Forelimb muscle (tissue), 1 donor: ENCODE measurements at regions not wholly inside any gene's neighbourhood (a gene's known extent, or its start where the extent isn't known, plus 50 kb on each side); places are given as distances from the start of the nearest gene placed in this dataset.
A peak's percentile ranks its signal among the peaks of the same experiment; 100 is the strongest.
"Not testable (repeated sequence)": the region's sequence is repeated elsewhere in the genome, so short reads cannot be mapped to it uniquely, and the experiment has no call there.

ENCODE experiments used
- DNase-seq: peaks from one replicate; pipeline ENCODE4 v3.0.0-alpha.2; 2013; ENCODE audit warnings: low read depth

DNA sequence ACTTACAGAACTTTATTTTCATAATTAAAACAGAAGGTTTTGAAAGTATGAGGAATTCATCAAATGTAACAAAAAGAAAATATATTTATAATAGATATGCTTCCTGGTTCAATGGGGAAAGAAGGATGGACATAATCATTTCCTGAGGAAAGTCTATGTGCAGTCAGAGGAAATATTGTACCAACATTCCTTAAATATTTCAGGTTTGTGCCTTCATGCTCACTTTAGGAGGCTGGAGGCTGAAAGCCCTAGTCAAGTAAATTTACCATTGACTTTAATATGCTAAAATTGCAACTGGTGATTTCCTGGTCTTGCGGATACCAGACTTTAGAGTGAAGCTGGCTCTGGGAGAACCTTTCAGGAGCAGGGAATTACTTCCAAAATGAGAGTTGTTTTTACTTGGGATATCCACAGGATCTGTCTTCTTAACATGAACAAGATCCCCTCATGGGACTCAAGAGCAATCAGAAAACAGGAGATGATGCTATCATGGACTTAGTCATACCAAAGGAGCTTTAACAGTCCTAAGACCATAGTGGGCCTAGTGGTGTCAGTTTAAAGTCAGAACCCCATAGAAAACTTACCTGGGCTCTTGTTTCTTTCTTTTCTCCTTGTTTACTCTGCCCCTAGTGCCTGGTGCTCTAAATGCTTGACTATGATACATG is 762.8 kb upstream of the GRAMD2B start:
- no peak for DNase-seq

DNA sequence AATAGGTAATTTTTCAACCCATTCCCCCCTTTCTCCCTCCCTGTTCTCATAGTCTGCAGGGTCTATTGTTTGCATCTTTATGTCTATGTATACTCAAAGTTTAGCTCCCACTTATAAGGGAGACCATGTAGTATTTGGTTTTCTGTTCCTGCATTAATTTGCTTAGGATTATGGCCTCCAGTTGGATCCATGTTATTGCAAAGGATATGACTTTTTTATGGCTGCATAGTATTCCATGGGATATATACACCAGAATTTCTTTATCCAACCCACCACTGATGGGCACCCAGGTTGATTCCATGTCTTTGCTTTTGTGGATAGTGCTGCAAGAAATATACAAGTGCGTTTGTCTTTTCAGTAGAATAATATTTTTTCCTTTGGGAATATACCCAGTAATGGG is 761.6 kb upstream of the GRAMD2B start:
- DNase-seq: no peak

DNA sequence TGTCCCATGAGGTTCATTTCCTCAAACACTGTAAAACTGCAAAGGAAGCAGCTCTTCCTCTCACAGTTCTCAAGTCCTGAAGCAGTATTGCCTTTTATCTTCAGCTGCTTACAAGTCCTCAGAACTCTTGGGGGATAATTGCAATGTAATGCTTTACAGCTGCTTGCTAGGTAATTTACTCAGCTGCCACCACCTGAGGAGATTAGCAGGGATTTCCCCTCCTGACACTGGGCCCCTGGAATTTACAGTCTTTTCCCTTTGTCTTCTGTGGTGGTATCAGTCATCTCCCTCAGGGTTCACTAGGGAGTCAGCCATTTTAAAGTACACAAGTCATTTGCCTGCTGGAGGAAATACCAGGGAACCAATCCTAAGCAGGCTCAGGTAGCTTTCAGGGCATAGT is 754.3 kb upstream of the GRAMD2B start:
- no peak for DNase-seq

DNA sequence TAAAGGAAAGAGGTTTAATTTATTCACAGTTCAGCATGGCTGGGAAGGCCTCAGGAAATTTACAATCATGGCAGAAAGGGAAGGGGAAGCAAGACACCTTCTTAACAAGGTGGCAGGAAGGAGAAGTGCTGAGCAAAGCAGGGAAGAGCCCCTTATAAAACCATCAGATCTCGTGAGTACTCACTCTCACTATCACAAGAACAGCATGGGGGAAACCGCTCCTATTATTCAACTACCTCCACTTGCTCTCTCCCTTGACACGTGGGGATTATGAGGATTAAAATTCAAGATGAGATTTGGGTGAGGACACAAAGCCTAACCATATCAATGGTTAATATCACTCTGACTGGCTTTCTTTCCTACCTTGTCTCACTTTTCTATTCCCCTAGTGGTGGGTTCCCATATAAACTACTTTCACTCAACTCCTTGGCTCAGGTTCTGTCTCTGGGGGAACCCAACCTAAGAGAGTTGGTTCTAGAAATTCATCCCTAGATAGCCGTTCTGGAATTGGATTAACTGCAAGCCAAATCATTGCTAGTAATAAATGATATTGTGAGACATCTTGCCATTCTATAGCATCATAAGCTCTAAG is 749.8 kb upstream of the GRAMD2B start:
- DNase-seq: no peak

DNA sequence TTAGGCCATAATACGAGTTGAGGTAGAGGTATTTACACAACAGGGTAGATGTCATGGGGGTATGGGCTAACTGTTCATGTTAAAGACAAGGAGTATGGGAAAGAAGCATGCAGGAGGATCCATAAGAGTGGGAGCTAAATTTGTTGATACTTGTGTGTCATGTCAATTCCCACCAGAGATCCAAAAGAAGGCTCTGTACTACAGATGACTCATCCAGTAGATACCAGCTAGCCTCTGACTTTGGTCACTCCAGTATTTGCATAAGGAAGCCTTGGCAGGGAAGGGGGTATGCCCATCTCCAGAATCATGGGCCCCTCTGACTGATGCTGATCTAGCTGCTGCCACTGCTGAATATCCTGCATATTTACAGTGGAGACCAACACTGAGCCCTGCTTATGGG is 743.7 kb upstream of the GRAMD2B start:
- DNase-seq: no peak

DNA sequence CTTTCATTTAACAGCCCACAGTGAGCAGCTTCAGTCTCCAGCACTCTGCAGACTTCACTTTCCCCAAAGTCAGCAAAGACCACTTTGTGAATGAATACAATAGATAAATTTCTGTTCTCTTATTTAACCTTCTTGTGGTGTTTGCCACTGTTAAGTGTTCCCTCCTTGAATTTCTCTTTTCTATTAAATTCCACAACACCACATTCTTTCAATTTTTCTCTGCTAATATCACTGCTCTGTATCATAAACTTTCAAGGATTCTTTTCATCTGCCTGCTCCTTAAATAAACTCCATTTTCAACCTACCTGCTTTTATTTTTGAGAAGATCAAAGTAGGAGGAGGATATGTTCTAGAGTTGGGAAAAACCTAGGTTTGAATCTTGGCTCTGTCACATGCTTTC is 739.5 kb upstream of the GRAMD2B start:
- DNase-seq: no peak

DNA sequence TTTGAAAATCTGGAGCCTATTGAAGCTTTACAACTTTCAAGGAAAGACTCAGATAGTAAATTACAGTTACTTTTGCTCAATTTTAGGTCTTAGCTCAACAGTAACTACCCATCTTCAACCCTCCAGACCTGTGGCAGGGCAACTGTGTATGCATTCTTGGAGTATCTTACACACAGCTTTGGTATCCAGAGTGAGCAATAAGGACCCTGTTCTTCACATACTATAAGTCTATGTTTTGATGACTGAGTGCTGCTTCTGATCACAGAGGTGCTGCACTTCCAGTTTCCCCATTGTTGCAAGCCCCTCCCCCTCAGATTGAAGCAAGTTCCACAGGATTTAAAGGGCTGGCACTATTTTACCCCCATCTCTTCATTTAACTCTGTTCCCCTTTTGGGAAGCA is 737.4 kb upstream of the GRAMD2B start:
- DNase-seq: no peak

GRCh38 chr5:125691738-125692530 is 731.3 kb upstream of the GRAMD2B start:
- not testable (repeated sequence) for DNase-seq

GRCh38 chr5:125695996-125696655 is 727.1 kb upstream of the GRAMD2B start:
- DNase-seq: peak; percentile 73

- peak; percentile 77 for DNase-seq
These were observed 726.4 kb upstream of the GRAMD2B start for GRCh38 chr5:125696762-125697161.

- DNase-seq: no peak
These were observed 724.8 kb upstream of the GRAMD2B start for GRCh38 chr5:125698420-125698819.

GRCh38 chr5:125699860-125700259 is 723.3 kb upstream of the GRAMD2B start:
- no peak for DNase-seq

GRCh38 chr5:125700380-125700861 is 722.8 kb upstream of the GRAMD2B start:
- no peak for DNase-seq

DNA sequence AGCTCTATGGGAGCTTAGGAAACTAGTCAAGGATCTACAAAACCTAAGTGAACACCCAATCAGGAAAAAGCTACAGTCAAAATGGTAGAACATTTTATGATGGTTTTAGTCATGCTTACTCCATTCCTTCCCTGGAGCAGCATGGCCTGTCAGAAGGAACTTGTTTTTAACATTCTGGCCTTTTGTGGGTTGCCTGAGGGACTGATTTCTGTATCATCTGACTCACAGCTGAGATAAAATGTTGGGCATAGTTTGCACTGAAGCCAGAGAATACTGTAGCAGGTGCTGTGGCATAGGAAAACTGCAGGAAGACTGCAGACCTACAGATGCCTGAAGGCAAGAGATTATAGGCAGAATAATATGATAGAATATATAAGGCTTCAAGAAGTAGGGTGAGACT is 719.6 kb upstream of the GRAMD2B start:
- no peak for DNase-seq

- no peak for DNase-seq
These were observed 718.3 kb upstream of the GRAMD2B start for GRCh38 chr5:125704888-125705287.

GRCh38 chr5:125708583-125708982 is 714.6 kb upstream of the GRAMD2B start:
- DNase-seq: no peak

DNA sequence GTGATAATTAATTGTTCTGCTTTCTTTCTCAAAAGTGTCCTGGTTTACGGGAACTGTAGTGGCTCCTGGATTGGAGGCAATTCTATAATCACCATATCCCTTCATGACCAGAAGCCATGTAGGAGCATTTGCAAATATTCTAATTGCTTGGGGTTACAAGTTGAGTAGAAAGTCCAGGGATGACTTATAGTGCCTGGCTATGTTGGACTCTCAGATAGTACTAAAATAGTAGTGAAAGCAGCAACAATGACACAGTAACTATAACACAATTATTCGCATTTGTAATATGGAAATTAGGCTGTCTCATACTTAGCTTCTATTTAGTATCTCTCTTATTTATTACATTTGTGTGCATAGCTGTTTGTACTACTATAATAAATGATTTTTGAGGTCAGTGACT is 712.5 kb upstream of the GRAMD2B start:
- DNase-seq: no peak

GRCh38 chr5:125712397-125712796 is 710.8 kb upstream of the GRAMD2B start:
- no peak for DNase-seq

- no peak for DNase-seq
These were observed 710.0 kb upstream of the GRAMD2B start for GRCh38 chr5:125713109-125713805.

DNA sequence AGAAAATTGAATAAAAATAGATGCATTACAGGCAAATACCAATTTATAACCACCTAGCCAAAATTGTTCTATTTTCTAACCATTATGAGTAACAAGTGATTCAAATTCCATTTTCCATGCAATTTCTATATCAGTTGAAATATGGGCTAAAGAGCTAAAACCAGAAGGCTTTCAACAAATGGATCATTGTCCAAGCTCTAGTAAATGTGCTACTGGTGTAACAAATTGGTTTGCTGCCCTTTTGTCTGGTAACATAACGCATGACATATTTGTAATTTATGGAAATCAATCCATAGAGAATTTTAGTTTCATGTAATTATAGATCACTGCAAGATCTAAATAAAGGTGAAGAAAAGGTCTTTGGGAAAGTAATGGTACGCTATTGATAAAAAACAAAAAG is 708.0 kb upstream of the GRAMD2B start:
- no peak for DNase-seq

GRCh38 chr5:125717209-125717608 is 706.0 kb upstream of the GRAMD2B start:
- DNase-seq: no peak
